ENCODE measurements at regions not wholly inside any gene's neighbourhood (a gene's known extent, or its start where the extent isn't known, plus 50 kb on each side); places are given as distances from the start of the nearest gene placed in this dataset.

GRCh38 chr1:90174246-90174645 lies 179.3 kb downstream of the ZNF326 start (continued):
- TF ChIP-seq AHDC1 (CRISPR knock-in tag; IDR thresholded peaks at IDR 0.05; ENCODE audit: borderline replicate concordance): no peak
- TF ChIP-seq MXD4 (CRISPR knock-in tag; IDR thresholded peaks at IDR 0.05): no peak
- no peak for TF ChIP-seq PLSCR1 (CRISPR knock-in tag; IDR thresholded peaks at IDR 0.05; ENCODE audit: borderline replicate concordance)

- ChIA-PET CTCF (ENCODE audit: low intra/inter-chr PET ratio, low total read pairs) (no interaction called here), POLR2A (no interaction called here)
- no peak overlapping the region for H3K4me3 ChIP-seq (replicated peaks in 1 of 3; ENCODE audit: insufficient read depth in 1 of 3, low read depth in 2 of 3, low read length in 3 of 3)
- FAIRE-seq (no peak), ATAC-seq (no peak), DNase-seq (ENCODE audit: low spot score) (no peak)
- no peaks in the 10 kb centered on the region for H3K36me3 ChIP-seq (replicated peaks in 1 of 2; ENCODE audit: control insufficient read depth in 1 of 2, insufficient read depth in 2 of 2, low read length in 2 of 2)
- no peaks in the 10 kb centered on the region for H3K9me3 ChIP-seq (ENCODE audit: low read length)
- in situ Hi-C loops (cut with HindIII; ENCODE audit: extremely low pct_ligation_motif_present, low pct_unique_long_range_greater_than_20kb) (no loop called here), intact Hi-C loops (cut with micrococcal nuclease; ENCODE audit: unreplicated experiment) (no loop called here)
- H2AFZ ChIP-seq (ENCODE audit: low read length): no peak overlapping the region
- BruUV-seq (replicated peaks): no TSS peak
- no peaks in the 10 kb centered on the region for H3K79me2 ChIP-seq (ENCODE audit: insufficient read depth, low read length)
- no peaks in the 10 kb centered on the region for H4K20me1 ChIP-seq (ENCODE audit: insufficient read depth, low read length)
- H3K4me2 ChIP-seq (ENCODE audit: low read depth, low read length): no peak overlapping the region
- no peak overlapping the region for H3K9ac ChIP-seq (ENCODE audit: insufficient read depth, low read depth, low read length)
- 0 out of 5 replicates have a peak, but pooled peaks cover 0 to 5% of the 10 kb centered on the region in 2 experiments for H3K27me3 ChIP-seq (ENCODE audit: control insufficient read depth in 1 of 2, insufficient read depth in 2 of 2, low read length in 2 of 2)
- H3K27ac ChIP-seq (ENCODE audit: extremely low read length, insufficient read depth, low read length): no peak overlapping the region
- H3K4me1 ChIP-seq (ENCODE audit: insufficient read depth, low read length): no peaks in the 10 kb centered on the region
- WGBS (ENCODE audit: low lambda C conversion rate): 0% methylated on average over 3 of the region's 3 CpGs
- TF ChIP-seq NCOA5 (CRISPR knock-in tag; IDR thresholded peaks at IDR 0.05) (no peak), ZNF138 (CRISPR knock-in tag; IDR thresholded peaks at IDR 0.05; ENCODE audit: low read depth) (no peak), ARHGAP35 (CRISPR knock-in tag; IDR thresholded peaks at IDR 0.05; ENCODE audit: borderline replicate concordance) (no peak), TFAP4 (IDR thresholded peaks at IDR 0.05; ENCODE audit: borderline replicate concordance, low read depth) (no peak), ZBTB37 (CRISPR knock-in tag; IDR thresholded peaks at IDR 0.05) (no peak), KDM5B (CRISPR knock-in tag; IDR thresholded peaks at IDR 0.05; ENCODE audit: borderline replicate concordance) (no peak), ZNF550 (CRISPR knock-in tag; IDR thresholded peaks at IDR 0.05; ENCODE audit: borderline replicate concordance) (no peak), ZNF274 (CRISPR knock-in tag; IDR thresholded peaks at IDR 0.05) (no peak)
These were observed 167.3 kb downstream of the ZNF326 start for GRCh38 chr1:90162216-90162615.

Data from HepG2 (cell line).